ENCODE measurements at regions not wholly inside any gene's neighbourhood (a gene's known extent, or its start where the extent isn't known, plus 50 kb on each side); places are given as distances from the start of the nearest gene placed in this dataset.

DNA sequence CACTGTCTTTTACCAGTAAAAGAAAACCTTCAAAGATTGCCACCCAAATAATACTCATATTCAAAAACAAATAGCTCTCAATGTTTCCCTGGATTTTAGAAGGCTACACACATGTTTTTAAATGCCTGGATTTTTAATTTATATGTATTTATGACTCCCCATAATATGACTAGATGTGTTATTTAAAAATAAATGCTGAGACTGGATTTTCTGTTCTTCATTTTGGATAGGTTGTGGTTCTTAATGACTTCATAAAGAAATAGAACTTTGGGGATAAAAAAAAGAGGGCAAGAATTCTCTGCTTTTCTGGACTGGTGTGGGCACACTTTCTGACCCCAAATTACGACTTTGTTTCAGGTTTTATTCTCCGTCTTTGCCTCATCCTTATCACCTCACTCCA lies 62.8 kb upstream of the LEKR1 start:
- 85 to 89% (median 87%) methylated on average over 2 of the region's 2 CpGs for WGBS, 5 donors
- H3K9me3 ChIP-seq = no peaks in the 10 kb centered on the region
- H3K4me1 ChIP-seq = peaks cover 0 to 15% (median 4%) of the 10 kb centered on the region in 4 donors
- H3K27me3 ChIP-seq = no peaks in the 10 kb centered on the region
- no peak overlapping the region for H3K4me3 ChIP-seq
- intact Hi-C loops (cut with DNase I; ENCODE audit: low total_unique reads) = no loop called here
- no peak for DNase-seq
- no peak for TF ChIP-seq POLR2A (IDR thresholded peaks at IDR 0.05)
- TF ChIP-seq EP300 (IDR thresholded peaks at IDR 0.05) = no peak
- TF ChIP-seq, protein P1, sequence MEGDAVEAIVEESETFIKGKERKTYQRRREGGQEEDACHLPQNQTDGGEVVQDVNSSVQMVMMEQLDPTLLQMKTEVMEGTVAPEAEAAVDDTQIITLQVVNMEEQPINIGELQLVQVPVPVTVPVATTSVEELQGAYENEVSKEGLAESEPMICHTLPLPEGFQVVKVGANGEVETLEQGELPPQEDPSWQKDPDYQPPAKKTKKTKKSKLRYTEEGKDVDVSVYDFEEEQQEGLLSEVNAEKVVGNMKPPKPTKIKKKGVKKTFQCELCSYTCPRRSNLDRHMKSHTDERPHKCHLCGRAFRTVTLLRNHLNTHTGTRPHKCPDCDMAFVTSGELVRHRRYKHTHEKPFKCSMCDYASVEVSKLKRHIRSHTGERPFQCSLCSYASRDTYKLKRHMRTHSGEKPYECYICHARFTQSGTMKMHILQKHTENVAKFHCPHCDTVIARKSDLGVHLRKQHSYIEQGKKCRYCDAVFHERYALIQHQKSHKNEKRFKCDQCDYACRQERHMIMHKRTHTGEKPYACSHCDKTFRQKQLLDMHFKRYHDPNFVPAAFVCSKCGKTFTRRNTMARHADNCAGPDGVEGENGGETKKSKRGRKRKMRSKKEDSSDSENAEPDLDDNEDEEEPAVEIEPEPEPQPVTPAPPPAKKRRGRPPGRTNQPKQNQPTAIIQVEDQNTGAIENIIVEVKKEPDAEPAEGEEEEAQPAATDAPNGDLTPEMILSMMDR (IDR thresholded peaks at IDR 0.05) = no peak
- TF ChIP-seq POLR2AphosphoS5 (IDR thresholded peaks at IDR 0.05) = no peak
- no peaks in the 10 kb centered on the region for H3K36me3 ChIP-seq
- H3K27ac ChIP-seq = no peak overlapping the region

DNA sequence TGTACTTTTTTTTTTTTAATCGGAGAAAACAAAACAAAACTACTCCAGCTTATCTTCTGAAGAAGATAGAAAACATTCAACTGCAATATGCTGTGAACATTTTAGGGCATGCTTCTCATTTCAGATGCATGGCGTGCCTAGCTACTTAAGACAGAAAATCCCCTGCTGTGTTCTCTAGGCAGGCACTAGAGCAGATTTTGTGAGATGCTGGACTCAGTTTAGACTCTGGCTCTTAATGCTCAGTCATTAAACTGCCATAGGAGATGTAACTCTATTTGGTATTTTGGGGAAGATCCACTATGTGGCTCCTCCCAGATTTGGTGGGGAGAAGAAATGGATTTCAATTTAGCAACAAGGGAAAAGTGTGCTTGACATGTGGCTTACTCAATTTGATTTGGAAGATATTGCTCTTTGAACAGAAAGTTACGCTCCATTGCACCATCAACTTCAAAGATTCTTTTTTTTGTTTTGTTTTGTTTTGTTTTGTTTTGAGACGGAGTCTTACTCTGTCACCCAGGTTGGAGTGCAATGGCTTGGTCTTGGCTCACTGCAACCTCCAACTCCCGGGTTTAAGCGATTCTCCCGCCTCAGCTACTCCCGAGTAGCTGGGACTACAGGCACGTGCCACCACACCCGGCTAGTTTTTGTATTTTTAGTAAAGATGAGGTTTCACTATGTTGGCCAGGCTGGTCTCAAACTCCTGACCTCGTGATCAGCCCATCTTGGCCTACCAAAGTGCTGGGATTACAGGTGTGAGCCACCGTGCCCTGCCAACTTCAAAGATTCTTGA lies 62.0 kb upstream of the LEKR1 start:
- Histone ChIP-seq H3K4me3 (no peak overlapping the region), H3K36me3 (no peaks in the 10 kb centered on the region), H3K9me3 (no peaks in the 10 kb centered on the region), H3K27me3 (no peaks in the 10 kb centered on the region), H3K4me1 (peaks cover 0 to 15% (median 4%) of the 10 kb centered on the region in 4 donors), H3K27ac (no peak overlapping the region)
- no peak for DNase-seq
- 90 to 95% (median 92%) methylated on average over 12 of the region's 12 CpGs for WGBS, 5 donors
- intact Hi-C loops (cut with DNase I; ENCODE audit: low total_unique reads) = no loop called here
- TF ChIP-seq, protein P1 (IDR thresholded peaks at IDR 0.05) = no peak
- TF ChIP-seq POLR2AphosphoS5 (IDR thresholded peaks at IDR 0.05) = no peak
- TF ChIP-seq POLR2A (IDR thresholded peaks at IDR 0.05) = no peak
- TF ChIP-seq EP300 (IDR thresholded peaks at IDR 0.05) = no peak

DNA sequence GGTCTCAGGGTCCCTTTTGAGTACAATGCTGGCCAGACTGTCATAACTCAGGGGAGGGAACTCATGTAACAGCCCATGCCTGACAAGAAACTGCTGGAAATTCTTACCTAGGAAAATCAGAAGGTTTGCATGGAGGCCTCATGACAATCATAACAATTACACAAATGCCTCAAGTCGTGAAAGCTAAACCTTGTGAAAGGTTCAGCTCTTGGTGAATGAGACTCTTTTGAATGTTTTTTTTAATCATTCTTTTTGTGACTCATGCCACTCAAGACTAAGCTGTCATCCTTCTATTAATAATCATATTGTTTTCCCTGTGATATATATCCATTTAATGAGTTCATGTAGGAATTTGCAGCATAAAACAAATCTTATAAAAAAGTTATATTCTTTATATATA lies 61.4 kb upstream of the LEKR1 start:
- H3K4me1 ChIP-seq = peaks cover 0 to 15% (median 4%) of the 10 kb centered on the region in 4 donors
- WGBS, 5 donors = 74 to 79% (median 77%) methylated on average over 1 of the region's 1 CpG

DNA sequence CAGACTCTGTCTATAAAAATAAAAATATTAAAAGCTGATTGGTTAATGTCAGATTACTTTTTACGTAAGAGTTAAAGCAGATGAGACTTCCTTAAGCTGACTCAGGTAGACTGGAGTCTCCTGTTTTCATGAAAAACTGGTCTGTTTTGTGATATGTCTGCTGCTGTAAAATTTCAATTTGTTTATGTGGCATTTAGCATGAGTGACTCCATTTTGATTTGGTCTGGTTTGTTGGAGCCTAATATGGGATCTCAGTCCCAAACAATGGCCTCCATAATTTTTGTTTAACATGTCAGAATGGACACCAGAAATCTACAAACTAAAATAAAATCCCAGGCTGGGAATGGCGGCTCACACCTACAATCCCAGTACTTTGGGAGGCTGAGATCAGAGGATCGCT lies 57.8 kb upstream of the LEKR1 start:
- no peak overlapping the region for H3K4me3 ChIP-seq
- DNase-seq = no peak
- intact Hi-C loops (cut with DNase I; ENCODE audit: low total_unique reads) = no loop called here
- H3K27ac ChIP-seq = no peak overlapping the region
- TF ChIP-seq POLR2A (IDR thresholded peaks at IDR 0.05) (no peak), POLR2AphosphoS5 (IDR thresholded peaks at IDR 0.05) (no peak), EP300 (IDR thresholded peaks at IDR 0.05) (no peak)
- TF ChIP-seq, protein P1 (IDR thresholded peaks at IDR 0.05) = no peak
- H3K27me3 ChIP-seq = no peaks in the 10 kb centered on the region
- H3K36me3 ChIP-seq = no peaks in the 10 kb centered on the region
- WGBS, 5 donors = 94 to 98% (median 97%) methylated on average over 3 of the region's 3 CpGs
- H3K9me3 ChIP-seq = no peaks in the 10 kb centered on the region
- no peaks in the 10 kb centered on the region for H3K4me1 ChIP-seq

More for the DNA sequence above, 61.4 kb upstream of the LEKR1 start:
- no peak for DNase-seq
- intact Hi-C loops (cut with DNase I; ENCODE audit: low total_unique reads) = no loop called here
- Histone ChIP-seq H3K27me3 (no peaks in the 10 kb centered on the region), H3K36me3 (no peaks in the 10 kb centered on the region), H3K27ac (no peak overlapping the region), H3K9me3 (no peaks in the 10 kb centered on the region), H3K4me3 (no peak overlapping the region)
- no peak for TF ChIP-seq POLR2AphosphoS5 (IDR thresholded peaks at IDR 0.05)
- no peak for TF ChIP-seq POLR2A (IDR thresholded peaks at IDR 0.05)
- no peak for TF ChIP-seq EP300 (IDR thresholded peaks at IDR 0.05)
- TF ChIP-seq, protein P1 (IDR thresholded peaks at IDR 0.05) = no peak
